LNCAP (cell line): ENCODE measurements at regions not wholly inside any gene's neighbourhood (a gene's known extent, or its start where the extent isn't known, plus 50 kb on each side); places are given as distances from the start of the nearest gene placed in this dataset.

Experiments used
- TF ChIP-seq, protein P1 (sequence below): fragments of 450-650 bp; IDR thresholded peaks from 2 replicates; pipeline ENCODE4 v1.5.1; 2017; ENCODE audit warnings: mild to moderate bottlenecking

DNA sequence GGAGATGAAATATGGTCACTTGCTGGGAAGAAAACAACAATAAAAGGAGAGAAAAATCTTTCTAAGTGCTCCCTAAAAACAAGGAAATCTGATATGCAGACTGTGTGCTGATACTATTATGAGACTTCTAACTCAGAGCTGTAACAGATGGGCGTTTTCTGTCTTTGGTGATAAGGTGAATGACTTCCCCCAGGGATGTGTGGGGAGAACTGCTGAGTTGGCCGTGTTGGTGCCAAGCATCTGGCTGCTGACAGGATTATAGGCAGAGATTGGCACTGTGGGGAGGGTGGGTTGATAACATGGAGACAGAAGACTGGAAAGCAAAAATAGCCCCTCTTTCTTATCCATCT, 438.5 kb upstream of the PLXNA2 start:
- TF ChIP-seq, protein P1, sequence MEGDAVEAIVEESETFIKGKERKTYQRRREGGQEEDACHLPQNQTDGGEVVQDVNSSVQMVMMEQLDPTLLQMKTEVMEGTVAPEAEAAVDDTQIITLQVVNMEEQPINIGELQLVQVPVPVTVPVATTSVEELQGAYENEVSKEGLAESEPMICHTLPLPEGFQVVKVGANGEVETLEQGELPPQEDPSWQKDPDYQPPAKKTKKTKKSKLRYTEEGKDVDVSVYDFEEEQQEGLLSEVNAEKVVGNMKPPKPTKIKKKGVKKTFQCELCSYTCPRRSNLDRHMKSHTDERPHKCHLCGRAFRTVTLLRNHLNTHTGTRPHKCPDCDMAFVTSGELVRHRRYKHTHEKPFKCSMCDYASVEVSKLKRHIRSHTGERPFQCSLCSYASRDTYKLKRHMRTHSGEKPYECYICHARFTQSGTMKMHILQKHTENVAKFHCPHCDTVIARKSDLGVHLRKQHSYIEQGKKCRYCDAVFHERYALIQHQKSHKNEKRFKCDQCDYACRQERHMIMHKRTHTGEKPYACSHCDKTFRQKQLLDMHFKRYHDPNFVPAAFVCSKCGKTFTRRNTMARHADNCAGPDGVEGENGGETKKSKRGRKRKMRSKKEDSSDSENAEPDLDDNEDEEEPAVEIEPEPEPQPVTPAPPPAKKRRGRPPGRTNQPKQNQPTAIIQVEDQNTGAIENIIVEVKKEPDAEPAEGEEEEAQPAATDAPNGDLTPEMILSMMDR = no peak

DNA sequence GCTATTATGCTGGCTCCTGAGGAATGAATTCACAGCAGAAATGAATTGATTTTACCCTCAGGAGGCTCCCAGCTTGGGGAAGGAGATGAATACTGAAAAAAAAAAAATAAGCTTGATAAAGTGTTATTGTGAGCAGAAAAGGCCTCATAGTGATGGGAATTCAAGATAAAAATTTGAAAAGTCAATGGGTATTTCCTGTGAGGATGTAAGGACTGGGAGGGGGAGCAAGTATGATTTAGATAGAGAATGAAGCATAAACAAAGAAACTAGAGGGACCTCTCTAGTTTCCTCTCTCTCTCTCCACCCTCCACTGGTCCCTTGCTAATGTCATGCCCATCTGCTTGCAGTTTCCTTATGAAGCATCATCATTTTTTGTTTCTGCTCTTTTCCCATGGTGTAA, 439.0 kb upstream of the PLXNA2 start:
- TF ChIP-seq, protein P1 = no peak

DNA sequence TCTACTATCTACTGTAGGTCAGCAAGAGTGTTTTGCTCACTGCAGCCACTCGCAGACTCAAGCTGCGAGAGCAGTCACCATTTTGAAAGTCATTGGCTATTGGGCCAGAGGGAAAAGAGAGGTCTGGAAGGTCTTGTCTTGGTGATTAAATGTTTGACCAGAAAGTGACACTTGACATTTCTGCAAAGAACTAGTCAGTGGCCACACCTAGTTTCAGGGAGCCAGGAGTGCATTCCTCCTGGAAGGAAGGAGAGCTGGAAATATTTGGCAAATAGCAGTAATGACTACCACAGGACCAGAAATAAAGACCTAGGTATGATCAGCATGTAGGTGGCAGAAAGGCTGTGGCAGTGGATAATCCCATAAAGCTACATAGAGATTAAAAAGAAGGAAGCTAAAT, 440.0 kb upstream of the PLXNA2 start:
- TF ChIP-seq, protein P1 = no peak

DNA sequence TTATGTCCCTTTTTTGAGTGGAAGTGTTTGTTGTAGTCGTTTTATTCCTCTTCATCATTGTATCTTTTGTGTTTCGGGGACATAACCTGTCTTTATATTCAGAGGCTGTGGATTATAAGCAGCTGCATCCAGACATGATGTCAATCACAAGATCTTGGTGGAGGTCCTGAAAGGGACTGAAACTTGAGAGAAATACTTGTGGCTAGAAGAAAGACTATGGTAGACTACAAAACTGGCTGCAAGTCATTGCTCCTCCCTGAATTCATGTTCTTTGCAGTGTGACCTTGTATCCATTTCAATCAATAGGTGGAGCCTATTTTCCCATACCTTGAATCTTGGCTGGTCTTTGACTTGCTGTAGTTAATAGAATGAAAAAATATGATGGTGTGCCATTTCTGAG, 442.4 kb upstream of the PLXNA2 start:
- TF ChIP-seq, protein P1 = no peak

DNA sequence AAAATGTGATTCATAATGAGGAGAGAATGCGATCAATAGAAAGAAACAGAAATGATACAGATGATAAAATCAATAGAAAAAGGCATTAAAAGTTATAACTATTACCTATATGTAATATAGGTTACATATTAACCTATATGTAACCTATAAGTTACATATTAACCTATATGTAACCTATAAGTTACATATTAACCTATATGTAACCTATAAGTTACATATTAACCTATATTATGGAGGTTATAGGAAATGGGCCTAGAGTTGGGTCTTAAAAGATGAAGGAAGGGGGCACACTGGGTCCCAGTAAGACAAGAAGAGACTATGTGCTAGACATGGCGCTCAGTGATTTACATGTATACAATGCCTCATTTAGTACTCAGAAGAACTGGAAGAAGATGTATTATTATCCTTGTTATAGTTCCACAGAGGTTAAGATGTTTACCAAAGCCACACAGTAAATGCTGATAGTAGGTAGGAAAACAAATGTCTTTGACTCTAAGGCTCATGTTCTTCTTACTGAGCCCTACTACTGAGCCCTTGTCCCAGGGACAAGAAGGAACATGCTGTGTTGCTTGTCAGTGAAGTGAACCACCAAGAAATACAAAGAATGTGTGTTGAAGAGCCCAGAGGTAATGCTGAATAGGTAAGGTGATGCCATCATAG, 444.6 kb upstream of the PLXNA2 start:
- TF ChIP-seq, protein P1 = no peak

DNA sequence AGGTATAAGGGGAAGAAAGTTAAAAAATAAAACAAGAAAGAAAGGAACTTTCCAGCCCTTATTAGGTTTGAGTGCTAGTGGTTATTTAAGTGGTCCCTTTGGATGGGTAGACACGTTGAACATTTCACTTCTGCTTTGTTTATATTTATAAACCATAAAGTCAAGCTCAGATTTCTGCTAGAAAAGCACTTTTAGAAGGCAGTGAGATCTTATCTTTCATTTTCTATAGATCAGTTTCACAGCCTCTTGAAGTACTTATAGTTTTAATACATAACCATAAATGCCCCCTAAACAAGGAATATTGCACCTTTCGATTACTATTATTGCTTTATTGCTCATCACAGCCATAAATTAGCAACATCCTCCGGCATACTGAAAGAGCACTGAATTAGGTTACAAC, 446.8 kb upstream of the PLXNA2 start:
- TF ChIP-seq, protein P1 = no peak

DNA sequence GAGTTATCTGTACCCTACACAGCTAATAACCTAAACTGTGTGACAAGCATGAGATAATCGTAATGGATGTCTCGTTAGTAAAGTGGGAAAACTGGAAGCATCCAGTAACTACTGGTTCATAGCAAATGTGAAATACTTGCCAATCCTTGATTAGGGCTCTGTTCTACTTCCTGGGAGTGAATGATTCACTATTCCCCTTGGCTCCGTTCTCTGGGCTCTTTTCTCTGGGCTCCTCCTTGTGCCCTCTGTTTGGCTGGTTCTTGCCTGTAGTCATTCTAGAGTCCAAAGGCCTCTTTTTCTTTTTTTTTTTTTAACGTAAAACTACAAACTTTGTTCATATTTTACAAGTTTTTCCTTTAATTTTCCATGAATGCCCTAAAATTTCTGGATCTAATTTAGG, 465.8 kb upstream of the PLXNA2 start:
- TF ChIP-seq, protein P1 = no peak

DNA sequence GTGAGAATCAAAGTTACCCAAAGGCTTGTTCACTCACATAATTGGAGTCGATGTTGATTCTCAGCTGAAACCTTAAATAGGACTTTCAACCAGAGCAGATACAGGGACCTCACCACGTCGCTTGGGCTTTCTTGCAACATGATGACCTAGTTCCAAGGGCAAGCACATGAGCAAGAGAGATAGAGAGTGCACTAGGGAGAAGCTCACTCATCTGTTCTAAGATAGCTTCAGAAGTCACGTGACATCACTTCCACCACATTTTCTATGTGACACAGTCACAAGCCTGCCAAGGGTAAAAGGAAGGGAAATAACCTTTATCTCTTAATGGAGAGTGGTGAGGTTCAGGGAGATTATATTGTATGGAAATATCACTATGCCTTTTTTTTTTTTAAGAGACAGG, 470.1 kb upstream of the PLXNA2 start:
- TF ChIP-seq, protein P1 = no peak
